Endothelial cell of umbilical vein (primary cell): ENCODE measurements at regions not wholly inside any gene's neighbourhood (a gene's known extent, or its start where the extent isn't known, plus 50 kb on each side); places are given as distances from the start of the nearest gene placed in this dataset.

Source experiments
- BruUV-seq: library from RNA; stranded (reverse); fragments of 400-500 nt; replicated peaks from 2 replicates; lab custom pipeline; 2021; lab: Mats Ljungman, UMichigan
- CTCF ChIA-PET: fragments of 300-600, 350-600 bp; sonication (Branson Sonifier 250); formaldehyde crosslinking; loops from one replicate; lab custom pipeline; 2021; ENCODE audit warnings: antibody characterized with exemption, inconsistent platforms; lab: Charles Lee
- POLR2A ChIA-PET: fragments of 300-600, 350-600 bp; sonication (Branson Sonifier 250); formaldehyde crosslinking; loops from one replicate; lab custom pipeline; 2021; ENCODE audit warnings: antibody characterized with exemption, inconsistent platforms; lab: Charles Lee
- DNase-seq: peaks from one replicate; pipeline ENCODE4 v3.0.0-alpha.2; 2011; ENCODE audit warnings: low read depth, low spot score
- FAIRE-seq: peaks from 2 replicates; lab custom pipeline; 2011; peaks lifted over from hg19 to GRCh38; lab: Jason Lieb, UNC
- H2AFZ ChIP-seq: 2 replicates; pipeline ENCODE4 v1.6.0; 2012; ENCODE audit warnings: low read depth, low read length, control low read depth, inconsistent platforms
- H3K27ac ChIP-seq: 2 replicates; pipeline ENCODE4 v1.5.1; 2011; ENCODE audit warnings: low read depth, mild to moderate bottlenecking, control low read depth, low read length, moderate library complexity; ENCODE audit not compliant: insufficient read depth
- H3K27me3 ChIP-seq, 2 experiments: 2 replicates each; pipeline versions ENCODE4 v1.6.0 to v1.6.1; 2011; ENCODE audit warnings: low read length in 2 of 2, mixed read lengths in 1 of 2; ENCODE audit not compliant: control insufficient read depth in 2 of 2, insufficient read depth in 2 of 2
- H3K36me3 ChIP-seq, 2 experiments: 2 replicates in 1 of 2; 3 replicates in 1 of 2; pipeline ENCODE4 v1.5.1; 2011; ENCODE audit warnings: low read length in 2 of 2, mild to moderate bottlenecking in 1 of 2, moderate library complexity in 1 of 2; ENCODE audit not compliant: control insufficient read depth in 2 of 2, insufficient read depth in 2 of 2; ENCODE audit errors: extremely low read depth in 1 of 2
- H3K4me1 ChIP-seq: 3 replicates; pipeline ENCODE4 v1.5.1; 2011; ENCODE audit warnings: mild to moderate bottlenecking, low read length; ENCODE audit not compliant: control insufficient read depth, insufficient read depth; ENCODE audit errors: extremely low read depth
- H3K4me2 ChIP-seq: 2 replicates; pipeline ENCODE4 v1.6.1; 2011; ENCODE audit warnings: low read length, control low read depth, mixed read lengths; ENCODE audit not compliant: insufficient read depth
- H3K4me3 ChIP-seq, 3 experiments: fragments of 200-600 bp in 1 of 3; sonication (generic), shearing (Covaris generic) in 1 of 3; replicated peaks in 1 of 3; 2 replicates each; pipeline ENCODE4 v1.5.1; 2011 to 2016; ENCODE audit warnings: control low read depth in 3 of 3, low read length in 3 of 3, mild to moderate bottlenecking in 2 of 3, inconsistent platforms in 1 of 3, low read depth in 1 of 3, moderate library complexity in 1 of 3; ENCODE audit not compliant: insufficient read depth in 1 of 3
- H3K79me2 ChIP-seq: 2 replicates; pipeline ENCODE4 v1.6.0; 2012; ENCODE audit warnings: low read length, inconsistent platforms; ENCODE audit not compliant: control insufficient read depth, insufficient read depth
- H3K9ac ChIP-seq: replicated peaks from 2 replicates; pipeline ENCODE3; 2011; ENCODE audit warnings: low read length, control low read depth; ENCODE audit not compliant: insufficient read depth; ENCODE audit errors: extremely low read depth
- H3K9me1 ChIP-seq: replicated peaks from 3 replicates; pipeline ENCODE4 v1.6.0; 2011; ENCODE audit warnings: mild to moderate bottlenecking, low read length; ENCODE audit not compliant: control insufficient read depth, insufficient read depth; ENCODE audit errors: extremely low read depth
- H3K9me3 ChIP-seq: replicated peaks from 2 replicates; pipeline ENCODE4 v1.5.1; 2012; ENCODE audit warnings: low read length, inconsistent platforms; ENCODE audit not compliant: control insufficient read depth, insufficient read depth
- H4K20me1 ChIP-seq: replicated peaks from 2 replicates; pipeline ENCODE3; 2011; ENCODE audit warnings: mild to moderate bottlenecking, low read length; ENCODE audit not compliant: control insufficient read depth, insufficient read depth; ENCODE audit errors: extremely low read depth
- EZH2 ChIP-seq: IDR thresholded peaks from 2 replicates; pipeline ENCODE4 v1.6.1; 2012; ENCODE audit warnings: borderline replicate concordance, low read depth, mild to moderate bottlenecking, moderate library complexity, low read length, inconsistent platforms; ENCODE audit not compliant: severe bottlenecking
- FOS ChIP-seq: IDR thresholded peaks from 2 replicates; pipeline ENCODE4 v1.6.1; 2011; ENCODE audit warnings: mild to moderate bottlenecking, low read length, moderate library complexity, borderline replicate concordance; ENCODE audit not compliant: insufficient read depth
- GATA2 ChIP-seq: IDR thresholded peaks from 2 replicates; pipeline ENCODE4 v1.7.0; 2011; ENCODE audit warnings: low read depth, mild to moderate bottlenecking, moderate library complexity, mixed read lengths, low read length; ENCODE audit not compliant: insufficient read length, insufficient read depth
- JUN ChIP-seq: IDR thresholded peaks from 2 replicates; pipeline ENCODE4 v1.6.1; 2011; ENCODE audit warnings: borderline replicate concordance, low read depth; ENCODE audit not compliant: insufficient read length, insufficient read depth
- MYC ChIP-seq: IDR thresholded peaks from one replicate; pipeline ENCODE4 v1.6.1; 2011; ENCODE audit warnings: mild to moderate bottlenecking, low read depth, low read length
- POLR2A ChIP-seq: IDR thresholded peaks from 2 replicates; pipeline ENCODE4 v1.6.1; 2012; ENCODE audit warnings: low read depth, mild to moderate bottlenecking, control low read depth, low read length
- POLR2AphosphoS5 ChIP-seq: IDR thresholded peaks from 2 replicates; pipeline ENCODE4 v1.6.1; 2012; ENCODE audit warnings: low read depth, mild to moderate bottlenecking, control low read depth, low read length, moderate library complexity; ENCODE audit not compliant: insufficient read depth
- dilution Hi-C: fragments of 300-500 bp; cut with MboI; formaldehyde crosslinking; loops from one replicate; pipeline ENCODE4 v1.15.0; 2019; ENCODE audit warnings: low sequenced_read_pairs; ENCODE audit not compliant: extremely low pct_ligation_motif_present
- intact Hi-C: fragments of 100-400 bp; cut with micrococcal nuclease; formaldehyde crosslinking; loops from one replicate; pipeline ENCODE4 v1.10.0; 2022
- TF ChIP-seq, protein P1 (sequence below), 2 donors: IDR thresholded peaks; 1 replicate in 1 of 2; 2 replicates in 1 of 2; pipeline ENCODE4 v1.5.1; 2011; ENCODE audit warnings: low read length in 2 of 2, mild to moderate bottlenecking in 2 of 2, moderate library complexity in 2 of 2, control low read depth in 1 of 2, inconsistent platforms in 1 of 2, low read depth in 1 of 2; ENCODE audit not compliant: insufficient read depth in 1 of 2; ENCODE audit errors: extremely low read depth in 1 of 2
- TF ChIP-seq, protein P2 (sequence below): IDR thresholded peaks from 2 replicates; pipeline ENCODE4 v1.6.1; 2011; ENCODE audit not compliant: insufficient read depth, insufficient read length

DNA sequence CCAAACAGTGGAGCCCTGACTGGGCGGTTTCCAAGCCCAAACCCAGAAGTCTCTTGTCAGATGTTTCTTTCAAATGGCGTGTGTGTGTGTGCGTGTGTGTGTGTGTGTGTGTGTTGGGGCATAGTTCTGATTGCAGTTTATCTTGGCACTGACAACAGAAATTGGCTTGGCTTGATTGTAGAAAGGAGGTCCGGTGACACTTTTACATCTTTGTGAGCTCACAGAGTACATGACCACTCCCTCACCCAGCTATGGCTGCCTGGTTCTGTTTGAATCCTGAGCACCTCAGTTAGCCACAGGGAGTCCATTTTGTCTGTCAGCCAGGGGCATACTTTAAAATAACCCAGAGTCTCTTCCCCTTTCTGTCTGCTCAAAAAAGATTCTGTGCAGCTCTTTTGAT lies 276.3 kb downstream of the CD83 start:
- intact Hi-C loops (no loop called here), dilution Hi-C loops (no loop called here)
- H3K4me2 ChIP-seq: no peak overlapping the region
- H4K20me1 ChIP-seq: no peaks in the 10 kb centered on the region
- TF ChIP-seq JUN: no peak
- no peak for TF ChIP-seq EZH2
- no peak for TF ChIP-seq GATA2
- TF ChIP-seq FOS: no peak
- TF ChIP-seq POLR2A: no peak
- TF ChIP-seq POLR2AphosphoS5: no peak
- TF ChIP-seq MYC: no peak
- TF ChIP-seq, protein P1, sequence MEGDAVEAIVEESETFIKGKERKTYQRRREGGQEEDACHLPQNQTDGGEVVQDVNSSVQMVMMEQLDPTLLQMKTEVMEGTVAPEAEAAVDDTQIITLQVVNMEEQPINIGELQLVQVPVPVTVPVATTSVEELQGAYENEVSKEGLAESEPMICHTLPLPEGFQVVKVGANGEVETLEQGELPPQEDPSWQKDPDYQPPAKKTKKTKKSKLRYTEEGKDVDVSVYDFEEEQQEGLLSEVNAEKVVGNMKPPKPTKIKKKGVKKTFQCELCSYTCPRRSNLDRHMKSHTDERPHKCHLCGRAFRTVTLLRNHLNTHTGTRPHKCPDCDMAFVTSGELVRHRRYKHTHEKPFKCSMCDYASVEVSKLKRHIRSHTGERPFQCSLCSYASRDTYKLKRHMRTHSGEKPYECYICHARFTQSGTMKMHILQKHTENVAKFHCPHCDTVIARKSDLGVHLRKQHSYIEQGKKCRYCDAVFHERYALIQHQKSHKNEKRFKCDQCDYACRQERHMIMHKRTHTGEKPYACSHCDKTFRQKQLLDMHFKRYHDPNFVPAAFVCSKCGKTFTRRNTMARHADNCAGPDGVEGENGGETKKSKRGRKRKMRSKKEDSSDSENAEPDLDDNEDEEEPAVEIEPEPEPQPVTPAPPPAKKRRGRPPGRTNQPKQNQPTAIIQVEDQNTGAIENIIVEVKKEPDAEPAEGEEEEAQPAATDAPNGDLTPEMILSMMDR (IDR thresholded peaks at IDR 0.05; ENCODE audit: extremely low read depth in 1 of 2, insufficient read depth in 1 of 2, low read depth in 1 of 2, low read length in 2 of 2): no peak
- TF ChIP-seq, protein P2, sequence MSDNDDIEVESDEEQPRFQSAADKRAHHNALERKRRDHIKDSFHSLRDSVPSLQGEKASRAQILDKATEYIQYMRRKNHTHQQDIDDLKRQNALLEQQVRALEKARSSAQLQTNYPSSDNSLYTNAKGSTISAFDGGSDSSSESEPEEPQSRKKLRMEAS: no peak
- POLR2A ChIA-PET: no interaction called here
- no peaks in the 10 kb centered on the region for H3K4me1 ChIP-seq
- BruUV-seq: no TSS peak
- H2AFZ ChIP-seq: no peak overlapping the region
- no peaks in the 10 kb centered on the region for H3K9me1 ChIP-seq
- no peak for FAIRE-seq
- no peaks in the 10 kb centered on the region for H3K27me3 ChIP-seq
- CTCF ChIA-PET: no interaction called here
- H3K9ac ChIP-seq: no peak overlapping the region
- H3K4me3 ChIP-seq: no peak overlapping the region
- DNase-seq: no peak
- peaks cover 3% of the 10 kb centered on the region for H3K9me3 ChIP-seq
- no peaks in the 10 kb centered on the region for H3K36me3 ChIP-seq
- H3K79me2 ChIP-seq: no peaks in the 10 kb centered on the region
- no peak overlapping the region for H3K27ac ChIP-seq
